ENCODE measurements at regions not wholly inside any gene's neighbourhood (a gene's known extent, or its start where the extent isn't known, plus 50 kb on each side); places are given as distances from the start of the nearest gene placed in this dataset.
A peak's percentile ranks its signal among the peaks of the same experiment; 100 is the strongest.

- DNase-seq (ENCODE audit: low spot score in 2 of 2) (no peak), ATAC-seq (no peak)
- no peaks in the 10 kb centered on the region for H3K4me1 Mint-ChIP-seq
- H3K9me3 Mint-ChIP-seq: peaks cover 10% of the 10 kb centered on the region
- no peaks in the 10 kb centered on the region for H3K36me3 Mint-ChIP-seq
- H3K4me3 Mint-ChIP-seq: no peak overlapping the region
- H3K27ac Mint-ChIP-seq: no peak overlapping the region
These were observed 399.2 kb downstream of the VRK1 start for GRCh38 chr14:97196336-97196735.

- DNase-seq (ENCODE audit: low spot score in 2 of 2) (no peak), ATAC-seq (no peak)
- no peak overlapping the region for H3K4me3 Mint-ChIP-seq
- H3K27ac Mint-ChIP-seq: no peak overlapping the region
- no peaks in the 10 kb centered on the region for H3K4me1 Mint-ChIP-seq
- H3K36me3 Mint-ChIP-seq: no peaks in the 10 kb centered on the region
- H3K9me3 Mint-ChIP-seq: peaks cover 10% of the 10 kb centered on the region
These were observed 401.6 kb downstream of the VRK1 start for GRCh38 chr14:97198813-97199212.

GRCh38 chr14:97200245-97200644 lies 403.1 kb downstream of the VRK1 start:
- Mint-ChIP-seq H3K4me3 (no peak overlapping the region), H3K9me3 (peaks cover 8% of the 10 kb centered on the region), H3K27ac (no peak overlapping the region), H3K4me1 (no peaks in the 10 kb centered on the region), H3K36me3 (no peaks in the 10 kb centered on the region)
- ATAC-seq: no peak
- DNase-seq (ENCODE audit: low spot score in 2 of 2): no peak

GRCh38 chr14:97206916-97207315 lies 409.7 kb downstream of the VRK1 start:
- Mint-ChIP-seq H3K27ac (no peak overlapping the region), H3K4me1 (no peaks in the 10 kb centered on the region), H3K4me3 (no peak overlapping the region), H3K9me3 (no peaks in the 10 kb centered on the region), H3K36me3 (no peaks in the 10 kb centered on the region)
- DNase-seq (ENCODE audit: low spot score in 2 of 2) (no peak), ATAC-seq (no peak)

GRCh38 chr14:97210202-97210601 lies 413.0 kb downstream of the VRK1 start:
- Mint-ChIP-seq H3K9me3 (no peaks in the 10 kb centered on the region), H3K4me3 (no peak overlapping the region), H3K27ac (no peak overlapping the region), H3K36me3 (no peaks in the 10 kb centered on the region), H3K4me1 (peaks cover 7% of the 10 kb centered on the region)
- ATAC-seq: no peak
- no peak for DNase-seq (ENCODE audit: low spot score in 2 of 2)

GRCh38 chr14:97212399-97212798 lies 415.2 kb downstream of the VRK1 start:
- DNase-seq (ENCODE audit: low spot score in 2 of 2) (no peak), ATAC-seq (no peak)
- Mint-ChIP-seq H3K36me3 (no peaks in the 10 kb centered on the region), H3K27ac (no peak overlapping the region), H3K4me1 (peaks cover 7% of the 10 kb centered on the region), H3K4me3 (no peak overlapping the region), H3K9me3 (no peaks in the 10 kb centered on the region)

GRCh38 chr14:97213720-97214119 lies 416.5 kb downstream of the VRK1 start:
- no peaks in the 10 kb centered on the region for H3K36me3 Mint-ChIP-seq
- H3K4me1 Mint-ChIP-seq: peaks cover 7% of the 10 kb centered on the region
- no peak overlapping the region for H3K4me3 Mint-ChIP-seq
- ATAC-seq (no peak), DNase-seq (ENCODE audit: low spot score in 2 of 2) (no peak)
- no peak overlapping the region for H3K27ac Mint-ChIP-seq
- no peaks in the 10 kb centered on the region for H3K9me3 Mint-ChIP-seq

GRCh38 chr14:97215263-97215969 lies 418.2 kb downstream of the VRK1 start:
- H3K4me1 Mint-ChIP-seq: peaks cover 12% of the 10 kb centered on the region
- DNase-seq (ENCODE audit: low spot score in 2 of 2) (no peak), ATAC-seq (no peak)
- H3K36me3 Mint-ChIP-seq: no peaks in the 10 kb centered on the region
- no peak overlapping the region for H3K27ac Mint-ChIP-seq
- no peaks in the 10 kb centered on the region for H3K9me3 Mint-ChIP-seq
- H3K4me3 Mint-ChIP-seq: no peak overlapping the region

GRCh38 chr14:97217111-97217885 lies 420.1 kb downstream of the VRK1 start:
- DNase-seq (ENCODE audit: low spot score in 2 of 2) (no peak), ATAC-seq (no peak)
- Mint-ChIP-seq H3K36me3 (no peaks in the 10 kb centered on the region), H3K27ac (no peak overlapping the region), H3K4me3 (peak overlapping the region; percentile 75), H3K9me3 (no peaks in the 10 kb centered on the region), H3K4me1 (peaks cover 12% of the 10 kb centered on the region)

- DNase-seq (ENCODE audit: low spot score in 2 of 2) (no peak), ATAC-seq (no peak)
- Mint-ChIP-seq H3K4me3 (peak overlapping the region; percentile 75), H3K27ac (no peak overlapping the region), H3K36me3 (no peaks in the 10 kb centered on the region), H3K9me3 (no peaks in the 10 kb centered on the region), H3K4me1 (peaks cover 12% of the 10 kb centered on the region)
These were observed 421.1 kb downstream of the VRK1 start for GRCh38 chr14:97218274-97218673.

GRCh38 chr14:97218691-97219430 lies 421.7 kb downstream of the VRK1 start:
- peak; percentile 75 for ATAC-seq
- Mint-ChIP-seq H3K27ac (peak overlapping the region; percentile 23), H3K4me1 (peaks cover 12% of the 10 kb centered on the region), H3K36me3 (no peaks in the 10 kb centered on the region), H3K9me3 (no peaks in the 10 kb centered on the region), H3K4me3 (peak overlapping the region; percentile 75)
- DNase-seq (ENCODE audit: low spot score in 2 of 2): peak; percentile 36 to 62

GRCh38 chr14:97219431-97220017 lies 422.3 kb downstream of the VRK1 start:
- Mint-ChIP-seq H3K36me3 (no peaks in the 10 kb centered on the region), H3K9me3 (no peaks in the 10 kb centered on the region), H3K4me1 (peaks cover 8% of the 10 kb centered on the region), H3K4me3 (peak overlapping the region; percentile 75), H3K27ac (no peak overlapping the region)
- ATAC-seq (peak; percentile 58), DNase-seq (ENCODE audit: low spot score in 2 of 2) (peak in 1 of 2 donors; percentile 5)

GRCh38 chr14:97221572-97222285 lies 424.5 kb downstream of the VRK1 start:
- no peak overlapping the region for H3K4me3 Mint-ChIP-seq
- ATAC-seq: no peak
- peaks cover 5% of the 10 kb centered on the region for H3K4me1 Mint-ChIP-seq
- DNase-seq (ENCODE audit: low spot score in 2 of 2): no peak
- H3K27ac Mint-ChIP-seq: no peak overlapping the region
- no peaks in the 10 kb centered on the region for H3K9me3 Mint-ChIP-seq
- H3K36me3 Mint-ChIP-seq: no peaks in the 10 kb centered on the region

GRCh38 chr14:97224016-97224415 lies 426.8 kb downstream of the VRK1 start:
- H3K27ac Mint-ChIP-seq: no peak overlapping the region
- no peaks in the 10 kb centered on the region for H3K9me3 Mint-ChIP-seq
- no peak for DNase-seq (ENCODE audit: low spot score in 2 of 2)
- H3K36me3 Mint-ChIP-seq: no peaks in the 10 kb centered on the region
- H3K4me3 Mint-ChIP-seq: no peak overlapping the region
- peaks cover 5% of the 10 kb centered on the region for H3K4me1 Mint-ChIP-seq
- ATAC-seq: no peak

- ATAC-seq: no peak
- no peak for DNase-seq (ENCODE audit: low spot score in 2 of 2)
- H3K4me3 Mint-ChIP-seq: no peak overlapping the region
- no peaks in the 10 kb centered on the region for H3K4me1 Mint-ChIP-seq
- H3K9me3 Mint-ChIP-seq: no peaks in the 10 kb centered on the region
- no peak overlapping the region for H3K27ac Mint-ChIP-seq
- no peaks in the 10 kb centered on the region for H3K36me3 Mint-ChIP-seq
These were observed 432.9 kb downstream of the VRK1 start for GRCh38 chr14:97230051-97230450.

All from stimulated activated effector memory CD8-positive, alpha-beta T cell treated with anti-CD3 and anti-CD28 coated beads, Interleukin-12 subunit alpha, Interleukin-12 subunit beta, amount 100 ng/mL, for 72 hours (primary cell).